ENCODE measurements at regions not wholly inside any gene's neighbourhood (a gene's known extent, or its start where the extent isn't known, plus 50 kb on each side); places are given as distances from the start of the nearest gene placed in this dataset.
"Not testable (repeated sequence)": the region's sequence is repeated elsewhere in the genome, so short reads cannot be mapped to it uniquely, and the experiment has no call there.

DNA sequence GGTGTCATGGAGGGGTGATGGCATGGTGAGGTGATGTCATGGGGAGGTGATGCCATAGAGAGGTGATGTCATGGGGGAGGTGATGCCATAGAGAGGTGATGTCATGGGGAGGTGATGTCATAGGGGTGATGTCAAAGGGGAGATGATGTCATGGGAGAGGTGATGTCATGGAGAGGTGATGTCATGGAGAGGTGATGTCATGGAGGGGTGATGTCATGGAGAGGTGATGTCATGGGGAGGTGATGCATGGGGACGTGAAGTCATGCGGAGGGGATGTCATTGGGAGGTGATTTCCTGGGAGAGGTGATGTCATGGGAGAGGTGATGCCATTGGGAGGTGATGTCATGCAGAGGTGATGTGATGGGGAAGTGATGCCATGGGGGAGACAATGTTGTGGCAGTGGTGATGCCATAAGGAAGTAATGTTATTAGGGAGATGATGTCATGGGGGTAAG is 92.1 kb upstream of the C1orf174 start:
- no peak for DNase-seq (ENCODE audit: low spot score)

DNA sequence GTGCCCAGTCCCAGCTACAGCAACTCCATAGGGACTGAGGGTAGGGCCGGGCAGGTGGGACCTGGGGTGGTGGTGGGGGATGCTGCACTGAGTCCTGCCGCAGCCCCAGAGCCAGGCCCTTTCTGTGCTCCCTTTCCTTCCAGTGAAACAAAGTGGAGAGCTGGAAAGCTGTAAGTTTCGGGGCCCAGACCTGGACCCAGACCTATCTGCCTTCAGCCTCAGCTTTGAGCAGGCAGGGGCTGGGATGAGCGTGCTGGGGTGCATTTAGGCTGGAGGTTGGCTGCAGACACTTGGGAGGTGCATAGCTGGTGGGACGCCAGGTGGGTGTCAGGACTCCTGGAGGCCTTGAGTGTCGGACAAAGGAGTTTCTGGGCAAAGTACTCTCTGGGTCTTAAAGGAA is 92.7 kb upstream of the C1orf174 start:
- no peak for DNase-seq (ENCODE audit: low spot score)

DNA sequence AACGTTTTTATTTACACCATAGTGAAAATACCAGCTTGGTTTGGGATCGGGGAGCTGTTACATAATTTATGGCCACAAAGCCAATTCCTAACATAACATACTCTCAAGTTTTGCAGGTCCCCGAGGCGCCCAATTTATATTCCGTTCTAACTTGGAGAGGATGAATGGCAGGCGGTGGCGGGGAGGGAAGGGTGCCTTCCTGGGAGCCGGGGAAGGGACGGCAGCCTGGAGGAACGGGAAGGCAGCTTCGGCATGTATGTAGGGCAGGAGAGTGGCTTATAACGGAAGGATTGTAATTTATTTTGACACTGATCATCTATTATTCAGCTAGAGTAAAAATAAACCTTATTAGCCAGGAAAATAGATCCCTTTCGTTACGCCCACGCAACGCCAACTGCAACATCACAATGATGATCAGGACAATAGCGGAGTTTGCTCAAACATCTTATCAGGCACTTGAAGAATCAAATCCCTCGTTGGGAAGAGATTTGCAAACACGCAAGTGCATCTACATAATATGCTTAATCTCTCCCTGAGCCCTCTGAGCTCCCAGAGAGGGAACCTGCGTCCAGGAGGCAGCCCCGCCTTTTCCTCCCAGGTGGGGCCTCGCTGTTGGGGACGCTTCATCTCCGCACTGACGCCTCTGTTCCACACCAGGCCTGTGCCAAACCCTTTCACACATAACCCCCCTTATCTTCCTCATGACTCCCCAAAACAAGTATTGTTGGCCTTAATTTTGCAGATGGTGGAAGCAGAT is 93.7 kb upstream of the C1orf174 start:
- DNase-seq (ENCODE audit: low spot score), result no peak

DNA sequence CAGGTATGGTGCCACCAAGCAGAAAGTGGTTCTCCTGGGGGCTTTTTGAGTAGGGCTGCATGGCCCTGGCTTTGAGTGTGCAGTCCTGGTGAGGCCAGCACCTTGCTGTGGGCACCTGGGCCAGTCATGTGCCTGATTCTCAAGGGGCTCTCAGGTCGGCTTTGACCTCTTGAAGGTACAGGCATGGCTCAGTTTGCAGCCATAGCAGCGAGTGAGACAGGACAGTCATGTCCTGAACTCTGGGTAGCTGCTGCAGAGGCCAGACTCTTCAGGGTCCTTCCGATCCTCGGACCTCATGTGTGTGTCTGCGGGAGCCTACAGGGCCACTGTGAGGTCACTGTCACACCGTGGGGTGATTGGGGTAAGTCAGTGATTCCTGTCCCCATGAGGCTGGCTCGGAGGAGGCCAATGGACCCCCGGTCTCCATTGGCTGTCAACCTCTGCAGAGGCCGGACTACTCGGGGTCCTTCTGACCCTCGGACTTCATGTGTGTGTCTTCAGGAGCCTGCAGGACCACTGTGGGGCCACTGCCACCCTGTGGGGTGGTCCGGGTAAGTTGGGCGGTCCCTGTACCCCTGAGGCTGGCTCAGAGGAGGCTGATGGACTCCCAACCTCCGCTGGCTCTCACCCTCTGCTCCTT is 95.2 kb upstream of the C1orf174 start:
- DNase-seq (ENCODE audit: low spot score), result no peak

GRCh38 chr1:3996846-3997705 is 97.0 kb upstream of the C1orf174 start:
- no peak for DNase-seq (ENCODE audit: low spot score)

DNA sequence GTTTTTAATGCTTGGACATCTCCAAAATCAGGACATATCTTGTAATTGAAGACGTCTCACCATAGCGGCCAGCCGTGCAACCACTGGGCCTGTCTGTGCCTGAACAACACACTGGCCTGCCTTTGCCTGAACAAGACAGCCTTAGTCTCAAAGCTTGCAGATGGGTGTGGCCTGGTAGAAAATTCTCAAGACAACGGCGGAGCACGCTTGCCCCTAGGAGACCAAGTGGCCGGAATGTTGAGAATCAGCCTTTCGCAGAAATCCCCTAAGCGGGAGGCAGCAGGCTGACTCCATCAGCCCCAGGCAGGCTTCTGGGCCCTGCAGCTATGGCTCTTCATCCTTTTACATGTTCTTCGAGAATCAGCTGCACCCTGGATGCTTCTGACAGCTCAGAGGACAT is 98.0 kb upstream of the C1orf174 start:
- no peak for DNase-seq (ENCODE audit: low spot score)

- DNase-seq (ENCODE audit: low spot score), result not testable (repeated sequence)
Observed at GRCh38 chr1:3999514-3999913, 99.4 kb upstream of the C1orf174 start.

GRCh38 chr1:3999941-4000735 is 100.1 kb upstream of the C1orf174 start:
- DNase-seq (ENCODE audit: low spot score), result no peak

- DNase-seq (ENCODE audit: low spot score), result no peak
Observed at GRCh38 chr1:4000811-4001251, 100.8 kb upstream of the C1orf174 start.

GRCh38 chr1:4001461-4001860 is 101.4 kb upstream of the C1orf174 start:
- no peak for DNase-seq (ENCODE audit: low spot score)

DNA sequence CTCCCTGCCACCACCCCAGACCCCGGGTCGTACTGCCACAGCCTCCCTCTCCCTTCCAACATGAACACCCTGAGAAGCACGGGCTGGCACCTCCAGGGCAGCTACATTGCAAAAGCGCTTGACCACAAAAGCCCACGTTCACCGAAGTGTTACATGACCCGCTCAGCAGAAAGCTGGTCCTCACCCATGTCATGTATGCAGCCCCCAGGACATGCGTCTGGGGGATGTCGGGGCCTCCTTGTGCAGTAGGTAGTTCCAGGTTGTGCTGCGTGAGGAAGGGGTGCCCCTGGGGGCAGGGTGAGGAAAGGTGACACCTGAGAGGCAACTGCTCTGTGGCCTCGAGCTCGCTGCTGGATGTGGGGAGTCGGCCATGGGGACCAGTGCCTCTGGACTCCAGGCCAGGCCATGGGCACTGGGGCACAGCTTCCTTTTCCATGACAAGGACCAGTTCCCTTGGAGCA is 102.0 kb upstream of the C1orf174 start:
- DNase-seq (ENCODE audit: low spot score), result no peak

- DNase-seq (ENCODE audit: low spot score), result no peak
Observed at GRCh38 chr1:4002741-4003140, 102.7 kb upstream of the C1orf174 start.

GRCh38 chr1:4003846-4004505 is 103.9 kb upstream of the C1orf174 start:
- DNase-seq (ENCODE audit: low spot score), result no peak

DNA sequence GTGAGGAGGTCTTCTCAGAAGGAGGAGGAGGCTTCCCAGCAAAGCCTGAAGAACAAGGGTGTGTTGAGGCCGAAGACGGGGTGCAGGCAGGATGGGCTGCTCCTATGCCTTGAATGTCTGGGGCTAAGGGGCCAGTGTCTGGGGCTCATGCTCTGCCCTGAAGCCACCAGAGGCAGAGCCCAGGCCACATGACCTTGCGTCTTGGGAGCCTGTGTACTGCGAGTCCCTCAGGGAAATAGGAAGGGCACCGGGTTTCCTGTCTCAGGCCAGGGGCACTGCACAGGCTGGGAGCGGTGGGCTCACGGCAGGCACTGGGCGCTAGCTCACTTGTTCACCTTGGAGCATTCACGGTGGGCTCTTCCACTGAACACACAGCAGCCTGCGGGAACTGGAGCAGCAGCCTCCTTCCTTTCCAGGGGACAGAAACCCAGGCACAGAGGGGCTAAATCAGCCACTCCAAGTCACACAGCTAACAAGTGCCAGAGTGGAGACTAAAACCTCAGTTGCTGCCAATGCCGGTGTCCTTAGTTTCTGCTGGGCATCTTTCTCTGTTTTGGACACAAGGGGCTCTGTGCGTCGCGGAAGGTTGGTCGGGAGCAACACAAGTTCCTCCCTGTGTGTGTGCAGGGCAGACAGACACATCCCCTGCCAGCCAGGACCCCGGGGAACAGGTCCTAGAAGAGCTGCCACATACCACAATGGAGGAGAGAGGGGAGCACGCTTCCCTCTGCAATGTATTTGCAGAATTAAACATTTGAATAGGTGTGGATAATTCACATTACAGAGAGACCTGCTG is 104.8 kb upstream of the C1orf174 start:
- no peak for DNase-seq (ENCODE audit: low spot score)

DNA sequence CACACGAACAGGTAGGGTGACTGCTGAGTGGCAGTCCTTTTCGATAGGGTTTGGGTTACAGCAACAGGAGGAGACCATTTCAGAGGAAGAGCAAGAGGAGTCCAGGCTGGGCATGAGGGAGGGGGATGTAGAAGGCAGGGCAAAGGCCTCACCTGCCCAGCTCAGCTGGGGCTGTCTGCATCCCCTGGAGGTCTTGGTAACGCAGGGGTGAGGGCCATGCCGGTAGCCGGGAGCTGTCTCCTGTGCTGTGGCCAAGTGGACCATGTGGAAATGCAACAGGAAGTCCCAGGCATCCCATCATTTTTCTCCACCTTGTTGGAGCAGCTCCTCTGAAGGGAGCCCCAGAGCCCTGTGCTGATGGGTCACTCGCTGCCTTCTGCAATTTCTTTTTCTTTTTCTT is 105.4 kb upstream of the C1orf174 start:
- DNase-seq (ENCODE audit: low spot score), result no peak

- DNase-seq (ENCODE audit: low spot score), result no peak
Observed at GRCh38 chr1:4006676-4007374, 106.8 kb upstream of the C1orf174 start.

GRCh38 chr1:4010284-4010683 is 110.2 kb upstream of the C1orf174 start:
- no peak for DNase-seq (ENCODE audit: low spot score)

DNA sequence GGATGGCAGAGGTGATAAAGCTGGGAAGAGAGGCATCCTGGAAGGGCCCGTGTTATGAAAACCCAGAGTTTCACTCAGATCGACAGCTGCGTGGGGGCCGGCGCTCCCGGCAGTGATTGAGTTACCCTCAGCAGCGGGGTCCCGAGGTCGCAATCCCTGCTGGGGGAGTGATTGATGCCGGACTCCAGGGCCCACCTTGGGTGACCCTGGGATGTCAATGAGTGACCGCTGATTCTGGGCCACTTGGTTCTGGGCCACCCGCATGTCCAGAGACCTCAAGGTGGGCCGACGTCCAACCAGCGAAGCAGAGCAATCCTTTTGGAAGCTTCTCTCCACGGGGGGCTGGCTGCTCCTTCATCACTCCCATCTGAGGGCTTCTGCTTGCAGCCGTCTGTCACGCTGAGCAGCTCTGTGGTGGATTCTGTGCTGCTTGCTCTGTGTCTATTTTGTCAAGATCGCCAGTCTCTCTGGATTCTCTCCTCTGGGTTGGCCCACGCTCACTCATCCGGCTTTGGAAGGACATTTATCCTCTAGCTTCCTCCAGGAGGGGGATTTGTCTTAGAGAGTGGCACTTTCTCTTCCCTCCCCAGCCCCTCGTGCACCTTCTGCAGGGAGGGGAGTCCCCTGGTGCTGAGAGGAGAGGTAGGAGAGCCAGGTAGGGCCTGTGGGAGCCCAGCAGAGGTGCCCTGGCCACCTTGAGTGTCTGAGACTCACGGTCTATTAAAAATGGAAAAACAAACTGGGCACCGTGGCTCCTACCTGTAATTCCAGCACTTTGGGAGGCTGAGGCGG is 110.9 kb upstream of the C1orf174 start:
- no peak for DNase-seq (ENCODE audit: low spot score)
